GM21447 (cell line): ENCODE measurements at regions not wholly inside any gene's neighbourhood (a gene's known extent, or its start where the extent isn't known, plus 50 kb on each side); places are given as distances from the start of the nearest gene placed in this dataset.
A peak's percentile ranks its signal among the peaks of the same experiment; 100 is the strongest.

Experiments
- ATAC-seq: cut with Tn5 transposase; IDR thresholded peaks from one replicate; pipeline ENCODE4 v1.9.1; 2021; ENCODE audit not compliant: unreplicated experiment

- no peak for ATAC-seq
Measured at GRCh38 chr5:120382833-120383232, 81.3 kb upstream of the PRR16 start.

DNA sequence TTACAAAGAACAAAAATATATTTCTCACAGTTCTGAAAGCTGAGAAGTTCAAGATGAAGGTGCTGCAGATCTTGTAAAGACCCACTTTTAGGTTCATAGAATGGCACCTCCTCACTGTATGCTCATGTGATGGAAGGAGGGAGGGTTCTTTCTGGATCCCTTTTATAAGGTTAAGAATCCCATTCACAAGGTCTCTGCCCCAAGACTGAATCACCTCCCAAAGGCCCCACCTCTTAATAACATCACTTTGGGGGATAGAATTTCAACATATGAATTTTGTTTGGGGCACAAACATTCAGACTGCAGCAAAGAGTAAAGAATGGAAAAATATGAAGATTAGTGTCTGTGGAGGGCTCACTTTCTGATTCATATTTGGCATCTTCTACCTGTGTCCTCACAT, 77.1 kb upstream of the PRR16 start:
- ATAC-seq: no peak

GRCh38 chr5:120388016-120388781, 75.9 kb upstream of the PRR16 start:
- peak; percentile 72 for ATAC-seq

GRCh38 chr5:120394259-120394658, 69.8 kb upstream of the PRR16 start:
- no peak for ATAC-seq

DNA sequence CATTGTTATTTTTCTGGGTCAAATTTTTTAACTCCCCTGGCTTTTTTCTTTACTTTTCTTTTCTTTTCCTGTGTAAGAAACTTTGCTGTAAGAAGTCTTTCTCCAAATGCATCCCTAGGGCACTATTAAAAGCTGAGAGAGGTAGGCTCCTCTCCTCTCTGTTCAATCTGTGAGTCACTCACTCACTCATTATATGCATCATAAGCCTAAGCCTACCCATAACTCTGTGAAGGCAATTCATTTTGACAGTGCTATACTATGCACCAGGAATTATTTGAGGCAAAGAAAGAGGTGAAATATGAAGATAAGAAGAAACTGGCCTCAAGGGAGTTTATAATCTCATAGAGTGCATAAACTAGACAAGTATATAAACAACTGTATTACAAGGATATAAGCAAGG, 67.9 kb upstream of the PRR16 start:
- ATAC-seq: no peak

- no peak for ATAC-seq
Measured at GRCh38 chr5:120400356-120400755, 63.7 kb upstream of the PRR16 start.

DNA sequence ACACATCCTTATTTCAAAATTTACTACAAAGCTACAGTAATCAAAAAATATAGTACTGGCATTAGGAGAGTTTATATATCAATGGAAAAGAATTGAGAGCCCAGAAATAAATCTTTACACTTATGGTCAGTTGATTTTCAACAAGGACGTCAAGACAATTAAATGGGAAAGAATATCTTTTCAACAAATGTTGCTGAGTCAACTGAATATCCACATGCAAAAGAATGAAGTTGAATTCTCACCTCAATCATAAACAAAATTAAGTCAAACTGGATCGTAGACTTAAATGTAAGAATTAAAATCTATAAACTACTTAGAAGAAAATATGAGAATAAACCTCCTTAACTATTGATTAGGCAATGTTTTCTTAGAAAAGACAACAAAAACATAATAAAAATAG, 61.5 kb upstream of the PRR16 start:
- ATAC-seq: no peak

DNA sequence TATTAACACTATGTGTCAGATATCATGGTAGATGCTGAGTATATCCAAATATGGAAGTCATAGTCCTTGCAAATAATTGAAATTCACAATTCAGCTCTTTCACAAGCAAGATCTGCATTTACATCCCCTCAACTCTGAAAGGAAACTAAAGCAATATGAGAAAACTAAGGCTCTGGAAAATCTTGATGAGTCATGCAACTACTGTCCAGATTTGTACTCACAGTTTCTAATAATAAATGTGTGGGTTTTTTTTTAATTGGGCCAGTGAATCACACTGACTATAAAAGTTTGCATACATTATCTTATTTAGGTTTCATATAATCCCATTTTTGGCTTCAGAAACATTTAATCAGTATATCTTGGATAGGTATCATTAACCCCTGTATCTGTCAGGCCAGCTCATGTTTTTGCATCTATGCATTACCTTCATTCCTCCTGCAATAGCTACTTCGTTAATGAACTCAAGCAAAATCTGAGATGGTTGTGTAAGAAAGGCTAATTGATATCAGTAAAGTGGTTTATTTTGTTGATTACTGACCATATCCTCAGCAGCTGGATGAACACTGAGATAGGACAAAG, 58.7 kb upstream of the PRR16 start:
- peak; percentile 35 for ATAC-seq

DNA sequence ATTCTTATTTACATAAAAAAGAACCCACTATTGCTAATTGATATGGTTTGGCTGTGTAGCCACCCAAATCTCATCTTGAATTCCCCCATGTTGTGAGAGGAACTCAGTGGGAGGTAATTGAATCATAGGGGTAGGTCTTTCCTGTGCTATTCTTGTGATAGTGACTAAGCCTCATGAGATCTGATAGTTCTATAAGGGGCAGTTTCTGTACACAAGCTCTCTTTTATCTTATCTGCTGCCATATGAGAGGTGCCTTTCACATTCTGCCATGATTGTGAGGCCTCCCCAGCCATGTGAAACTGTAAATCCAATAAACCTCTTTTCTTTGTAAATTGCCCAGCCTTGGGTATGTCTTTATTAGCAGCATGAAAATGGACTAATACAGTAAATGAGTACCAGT, 58.2 kb upstream of the PRR16 start:
- ATAC-seq: no peak

- no peak for ATAC-seq
Measured at GRCh38 chr5:120413686-120414085, 50.4 kb upstream of the PRR16 start.
